ENCODE measurements at regions not wholly inside any gene's neighbourhood (a gene's known extent, or its start where the extent isn't known, plus 50 kb on each side); places are given as distances from the start of the nearest gene placed in this dataset.

DNA sequence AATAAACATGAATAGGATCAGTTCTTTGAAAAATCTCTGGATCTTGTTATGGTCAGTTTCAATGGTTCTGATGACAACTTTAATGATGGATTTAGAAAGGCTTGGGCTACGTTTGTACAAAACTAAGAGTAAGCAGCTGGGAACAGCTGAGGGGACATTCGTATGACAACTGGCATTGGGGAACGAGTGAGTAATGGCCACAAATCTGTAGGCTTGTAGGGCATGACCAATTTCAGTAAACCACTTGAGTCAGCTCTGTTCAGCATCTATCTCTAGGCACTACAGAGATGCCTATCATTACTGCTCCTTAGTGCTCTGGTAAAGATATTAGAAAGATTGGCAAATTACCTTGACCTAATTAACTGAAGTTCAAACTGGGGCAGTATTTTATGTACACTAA, 1375.6 kb downstream of the EPHA7 start:
- Histone ChIP-seq H3K4me3 (ENCODE audit: extremely low read depth in 1 of 4, insufficient read depth in 2 of 4, low read depth in 3 of 4, low read length in 4 of 4) (no peak overlapping the region), H2BK5ac (ENCODE audit: low read depth, low read length) (no peak overlapping the region), H3K27ac (ENCODE audit: low read depth, low read length) (no peak overlapping the region), H3K4me1 (replicated peaks in 1 of 4; ENCODE audit: control insufficient read depth in 3 of 4, insufficient read depth in 4 of 4, low read length in 3 of 4) (no peaks in the 10 kb centered on the region), H2BK15ac (ENCODE audit: low read length) (no peak overlapping the region), H3K56ac (replicated peaks; ENCODE audit: insufficient read length, low read depth, low read length) (no peak overlapping the region), H3K79me2 (ENCODE audit: control insufficient read depth in 1 of 2, insufficient read depth in 2 of 2, low read length in 2 of 2) (no peaks in the 10 kb centered on the region), H2AFZ (ENCODE audit: low read length) (no peak overlapping the region), H3K14ac (ENCODE audit: insufficient read length) (no peak overlapping the region), H3K23ac (ENCODE audit: insufficient read length) (no peak overlapping the region), H3K27me3 (replicated peaks in 1 of 4; ENCODE audit: control insufficient read depth in 3 of 4, extremely low read depth in 1 of 4, insufficient read depth in 3 of 4, low read length in 3 of 4) (no peaks in the 10 kb centered on the region), H2BK120ac (replicated peaks; ENCODE audit: low read depth, low read length) (no peak overlapping the region), H3K18ac (ENCODE audit: extremely low read depth, low read length) (no peak overlapping the region), H3K4ac (replicated peaks; ENCODE audit: insufficient read length, low read depth, low read length) (no peak overlapping the region), H4K8ac (ENCODE audit: extremely low read depth, insufficient read depth, low read length) (no peak overlapping the region), H2BK12ac (ENCODE audit: low read depth, low read length) (no peak overlapping the region), H3K4me2 (ENCODE audit: insufficient read depth in 1 of 2, low read depth in 2 of 2, low read length in 2 of 2) (no peak overlapping the region), H3K36me3 (ENCODE audit: control insufficient read depth in 2 of 4, insufficient read depth in 4 of 4, low read length in 3 of 4) (no peaks in the 10 kb centered on the region), H3K9me3 (ENCODE audit: insufficient read depth in 2 of 2, low read depth in 1 of 2, low read length in 1 of 2) (no peaks in the 10 kb centered on the region), H3K23me2 (ENCODE audit: low read depth, low read length) (no peaks in the 10 kb centered on the region), H3K9ac (replicated peaks in 1 of 4; ENCODE audit: extremely low read depth in 1 of 4, low read depth in 3 of 4, low read length in 3 of 4) (no peak overlapping the region), H3K79me1 (ENCODE audit: low read depth, low read length) (no peaks in the 10 kb centered on the region), H4K5ac (ENCODE audit: insufficient read length, low read depth, low read length) (no peak overlapping the region), H2BK20ac (ENCODE audit: low read length) (no peak overlapping the region), H4K20me1 (replicated peaks in 1 of 2; ENCODE audit: control insufficient read depth in 1 of 2, insufficient read depth in 2 of 2, low read length in 2 of 2) (no peaks in the 10 kb centered on the region), H4K91ac (replicated peaks; ENCODE audit: insufficient read length, low read length) (no peak overlapping the region), H2AK5ac (ENCODE audit: low read depth, low read length) (no peak overlapping the region)
- 91% methylated on average over 3 of the region's 3 CpGs; no CpG with 5 or more reads in 1 of the 2 experiments for WGBS, 2 experiments (ENCODE audit: extremely low coverage in 1 of 2, insufficient coverage in 1 of 2, insufficient read length in 1 of 2, insufficient replicate concordance in 2 of 2, low coverage in 1 of 2, low lambda C conversion rate in 2 of 2, missing lambda C conversion rate in 1 of 2)
- ChIA-PET CTCF (ENCODE audit: partially characterized antibody) (no interaction called here), POLR2A (ENCODE audit: partially characterized antibody) (no interaction called here)
- FAIRE-seq: no peak
- TF ChIP-seq ATF2 (IDR thresholded peaks at IDR 0.05; ENCODE audit: low read length) (no peak), CEBPB (IDR thresholded peaks at IDR 0.05; ENCODE audit: low read depth, low read length) (no peak), BRCA1 (IDR thresholded peaks at IDR 0.05; ENCODE audit: low read depth, low read length) (no peak), TCF12 (IDR thresholded peaks at IDR 0.05; ENCODE audit: low read depth, low read length) (no peak), TAF1 (IDR thresholded peaks at IDR 0.05; ENCODE audit: low read depth, low read length) (no peak), SAP30 (IDR thresholded peaks at IDR 0.05; ENCODE audit: insufficient read depth, insufficient replicate concordance, low read length) (no peak), TEAD4 (IDR thresholded peaks at IDR 0.05; ENCODE audit: low read depth, low read length) (no peak), ATF3 (IDR thresholded peaks at IDR 0.05; ENCODE audit: insufficient read depth, low read depth, low read length) (no peak), ASH2L (IDR thresholded peaks at IDR 0.05; ENCODE audit: low read length) (no peak), SP1 (IDR thresholded peaks at IDR 0.05; ENCODE audit: low read depth, low read length) (no peak), CTBP2 (IDR thresholded peaks at IDR 0.05; ENCODE audit: borderline replicate concordance, insufficient read depth, insufficient read length, low read length) (no peak), BACH1 (IDR thresholded peaks at IDR 0.05; ENCODE audit: low read length) (no peak), RXRA (IDR thresholded peaks at IDR 0.05; ENCODE audit: insufficient read depth, low read depth, low read length) (no peak), NANOG (IDR thresholded peaks at IDR 0.05; ENCODE audit: insufficient read depth, low read depth, low read length, poor library complexity, severe bottlenecking) (no peak)
- DNase-seq (ENCODE audit: low read depth in 1 of 2, low spot score in 2 of 2): no peak

All from H1 (cell line).